H1 (cell line): ENCODE measurements at regions not wholly inside any gene's neighbourhood (a gene's known extent, or its start where the extent isn't known, plus 50 kb on each side); places are given as distances from the start of the nearest gene placed in this dataset.

ENCODE experiments used
- ASH2L ChIP-seq: fragments of 200-600, 300-600 bp; sonication (generic); IDR thresholded peaks from one replicate; pipeline ENCODE4 v1.7.1; 2017; ENCODE audit warnings: low read length
- CHD2 ChIP-seq: IDR thresholded peaks from 2 replicates; pipeline ENCODE4 v1.6.1; 2012; ENCODE audit warnings: low read length, improper control_type of control experiment
- CTCF ChIP-seq, 3 experiments: IDR thresholded peaks; 1 replicate in 2 of 3; 2 replicates in 1 of 3; pipeline versions ENCODE4 v1.5.1 to v1.6.1; 2011; ENCODE audit warnings: low read length in 3 of 3, mild to moderate bottlenecking in 3 of 3, inconsistent platforms in 2 of 3, low read depth in 1 of 3, moderate library complexity in 1 of 3; ENCODE audit not compliant: insufficient read depth in 1 of 3; ENCODE audit errors: control extremely low read depth in 1 of 3
- EP300 ChIP-seq, 2 experiments: IDR thresholded peaks; 1 replicate in 1 of 2; 2 replicates in 1 of 2; pipeline ENCODE4 v1.6.1; 2011 to 2012; ENCODE audit warnings: low read depth in 2 of 2, low read length in 2 of 2, mild to moderate bottlenecking in 2 of 2, borderline replicate concordance in 1 of 2, inconsistent platforms in 1 of 2, moderate library complexity in 1 of 2
- RFX5 ChIP-seq: IDR thresholded peaks from 2 replicates; pipeline ENCODE4 v1.6.1; 2011; ENCODE audit warnings: low read depth, low read length, improper control_type of control experiment, borderline replicate concordance
- RXRA ChIP-seq: IDR thresholded peaks from 2 replicates; pipeline ENCODE4 v1.6.1; 2011; ENCODE audit warnings: low read depth, mild to moderate bottlenecking, low read length, moderate library complexity; ENCODE audit not compliant: insufficient read depth
- SIRT6 ChIP-seq: IDR thresholded peaks from one replicate; pipeline ENCODE4 v1.7.1; 2012; ENCODE audit warnings: low read length, inconsistent platforms
- SP1 ChIP-seq: IDR thresholded peaks from 2 replicates; pipeline ENCODE4 v1.6.1; 2011; ENCODE audit warnings: low read depth, low read length
- TAF1 ChIP-seq: IDR thresholded peaks from 2 replicates; pipeline ENCODE4 v1.6.1; 2011; ENCODE audit warnings: mild to moderate bottlenecking, low read depth, low read length
- TEAD4 ChIP-seq: IDR thresholded peaks from 2 replicates; pipeline ENCODE4 v1.6.1; 2012; ENCODE audit warnings: low read depth, low read length, inconsistent platforms, mixed read lengths
- USF2 ChIP-seq: IDR thresholded peaks from 2 replicates; pipeline ENCODE4 v1.6.1; 2011; ENCODE audit warnings: low read length, improper control_type of control experiment
- YY1 ChIP-seq: IDR thresholded peaks from 2 replicates; pipeline ENCODE4 v1.6.1; 2011; ENCODE audit warnings: low read depth, mild to moderate bottlenecking, low read length
- ZNF274 ChIP-seq: IDR thresholded peaks from 2 replicates; pipeline ENCODE4 v1.7.0; 2012; ENCODE audit warnings: low read length, borderline replicate concordance; ENCODE audit errors: extremely low read depth

DNA sequence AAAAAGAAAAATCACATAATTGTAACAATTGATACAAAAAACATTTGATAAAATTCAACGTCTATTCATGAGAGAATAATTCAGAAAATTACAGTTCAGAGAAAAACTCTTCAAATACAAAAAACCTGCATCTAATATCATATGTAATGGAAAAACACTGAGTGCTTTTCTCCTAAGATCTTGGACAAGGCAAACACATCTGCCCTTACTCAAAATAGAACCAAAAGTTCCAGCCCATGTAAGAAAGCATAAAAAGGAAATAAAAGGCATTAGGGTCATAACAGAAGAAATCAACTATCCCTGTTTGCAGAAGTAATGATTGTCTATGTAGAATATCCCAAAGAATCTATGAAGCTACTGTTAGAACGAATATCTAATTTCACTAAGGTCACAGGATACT, 721.4 kb downstream of the RFPL4B start:
- no peak for TF ChIP-seq CTCF (IDR thresholded peaks at IDR 0.05; ENCODE audit: control extremely low read depth in 1 of 3, insufficient read depth in 1 of 3, low read depth in 1 of 3, low read length in 3 of 3)
- no peak for TF ChIP-seq USF2
- no peak for TF ChIP-seq TAF1
- TF ChIP-seq ASH2L: no peak
- TF ChIP-seq CHD2: no peak
- TF ChIP-seq SIRT6: no peak
- no peak for TF ChIP-seq TEAD4
- TF ChIP-seq YY1: no peak
- no peak for TF ChIP-seq EP300 (IDR thresholded peaks at IDR 0.05; ENCODE audit: borderline replicate concordance in 1 of 2, low read depth in 2 of 2, low read length in 2 of 2)
- no peak for TF ChIP-seq RXRA
- no peak for TF ChIP-seq RFX5
- TF ChIP-seq SP1: no peak
- TF ChIP-seq ZNF274: no peak
